Stimulated activated memory B cell treated with anti-CD40 and anti-IgM and Interleukin-4, amounts not matched to agents 10 μg/mL and 1 μg/mL and 100 μg/mL, for 72 hours (primary cell): ENCODE measurements at regions not wholly inside any gene's neighbourhood (a gene's known extent, or its start where the extent isn't known, plus 50 kb on each side); places are given as distances from the start of the nearest gene placed in this dataset.
A peak's percentile ranks its signal among the peaks of the same experiment; 100 is the strongest.
"Not testable (repeated sequence)": the region's sequence is repeated elsewhere in the genome, so short reads cannot be mapped to it uniquely, and the experiment has no call there.

Source experiments
- ATAC-seq: fragments of 150-1000 bp; cut with Tn5 transposase; 2 replicates; pipeline ENCODE4 v1.10.0; 2021
- H3K27ac Mint-ChIP-seq: one replicate; pipeline ENCODE4 v1.8.0; 2022; ENCODE audit warnings: mild to moderate bottlenecking, mixed read lengths
- H3K27me3 Mint-ChIP-seq: one replicate; pipeline ENCODE4 v1.8.0; 2022; ENCODE audit warnings: mixed read lengths
- H3K36me3 Mint-ChIP-seq: one replicate; pipeline ENCODE4 v1.8.0; 2022; ENCODE audit warnings: mixed read lengths
- H3K4me1 Mint-ChIP-seq: one replicate; pipeline ENCODE4 v1.8.0; 2022; ENCODE audit warnings: mixed read lengths
- H3K4me3 Mint-ChIP-seq: one replicate; pipeline ENCODE4 v1.8.0; 2022; ENCODE audit warnings: mild to moderate bottlenecking, moderate library complexity, mixed read lengths
- H3K9me3 Mint-ChIP-seq: one replicate; pipeline ENCODE4 v1.8.0; 2022; ENCODE audit warnings: mixed read lengths

DNA sequence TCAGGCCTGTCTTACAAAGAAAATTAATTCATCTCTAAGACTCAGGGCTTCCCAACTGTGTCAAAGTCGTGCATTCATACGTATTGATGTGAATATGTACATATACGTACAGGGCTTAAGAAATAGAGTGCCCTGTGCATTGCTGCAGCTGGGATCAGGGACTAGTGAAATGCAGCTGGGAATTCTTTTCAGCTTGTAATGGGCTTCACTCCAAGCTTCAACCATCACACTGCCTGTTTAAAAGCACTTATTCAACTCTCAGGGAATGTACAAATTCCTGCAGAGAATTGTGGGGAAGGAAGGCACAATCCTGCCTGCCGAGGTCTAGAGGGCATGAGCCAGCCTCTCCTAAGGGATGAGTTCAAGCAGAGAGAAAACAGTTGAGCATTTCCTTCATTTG, 59.6 kb upstream of the MAN2A1 start:
- H3K36me3 Mint-ChIP-seq = no peaks in the 10 kb centered on the region
- no peaks in the 10 kb centered on the region for H3K9me3 Mint-ChIP-seq
- no peak overlapping the region for H3K27ac Mint-ChIP-seq
- peaks cover 56% of the 10 kb centered on the region for H3K27me3 Mint-ChIP-seq
- no peak overlapping the region for H3K4me3 Mint-ChIP-seq
- ATAC-seq = no peak
- no peaks in the 10 kb centered on the region for H3K4me1 Mint-ChIP-seq

DNA sequence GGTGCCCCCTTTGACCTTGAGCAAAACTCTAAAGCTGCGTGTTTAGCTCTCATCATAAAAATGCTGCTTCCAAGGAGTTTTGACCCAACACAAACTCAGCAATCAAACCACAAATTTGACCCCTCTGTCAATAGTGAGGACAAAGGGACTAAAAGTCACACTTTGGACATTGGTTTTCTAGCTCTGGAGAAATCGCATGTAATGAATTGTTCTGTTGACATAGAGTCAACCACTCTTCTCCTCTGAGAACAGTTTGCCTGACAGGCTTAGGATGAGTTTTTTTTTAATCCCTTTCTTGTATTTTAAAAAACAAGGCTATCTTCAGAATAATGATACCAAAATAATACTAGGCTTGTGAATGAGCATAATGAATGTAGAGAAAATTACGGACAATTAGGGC, 61.1 kb upstream of the MAN2A1 start:
- no peaks in the 10 kb centered on the region for H3K36me3 Mint-ChIP-seq
- no peak overlapping the region for H3K4me3 Mint-ChIP-seq
- no peaks in the 10 kb centered on the region for H3K9me3 Mint-ChIP-seq
- H3K27me3 Mint-ChIP-seq = peaks cover 41% of the 10 kb centered on the region
- no peak for ATAC-seq
- H3K4me1 Mint-ChIP-seq = no peaks in the 10 kb centered on the region
- H3K27ac Mint-ChIP-seq = no peak overlapping the region

DNA sequence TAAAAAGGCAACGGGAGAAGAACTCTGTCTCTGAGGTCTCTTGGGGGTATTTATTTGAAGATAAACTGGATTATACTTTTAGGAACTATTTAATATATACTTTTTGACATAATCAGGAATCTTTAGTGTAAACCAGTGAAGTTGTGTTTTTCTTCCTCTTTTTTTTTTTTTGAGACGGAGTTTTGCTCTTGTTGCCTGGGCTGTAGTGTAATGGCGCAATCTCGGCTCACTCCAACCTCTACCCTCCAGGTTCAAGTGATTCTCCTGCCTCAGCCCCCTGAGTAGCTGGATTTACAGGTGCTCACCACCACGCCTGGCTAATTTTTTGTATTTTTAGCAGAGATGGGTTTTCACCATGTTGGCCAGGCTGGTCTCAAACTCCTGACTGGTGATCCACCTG, 68.5 kb upstream of the MAN2A1 start:
- not testable (repeated sequence) for H3K27me3 Mint-ChIP-seq, ATAC-seq, H3K4me3 Mint-ChIP-seq, H3K9me3 Mint-ChIP-seq, H3K27ac Mint-ChIP-seq, H3K36me3 Mint-ChIP-seq, H3K4me1 Mint-ChIP-seq

DNA sequence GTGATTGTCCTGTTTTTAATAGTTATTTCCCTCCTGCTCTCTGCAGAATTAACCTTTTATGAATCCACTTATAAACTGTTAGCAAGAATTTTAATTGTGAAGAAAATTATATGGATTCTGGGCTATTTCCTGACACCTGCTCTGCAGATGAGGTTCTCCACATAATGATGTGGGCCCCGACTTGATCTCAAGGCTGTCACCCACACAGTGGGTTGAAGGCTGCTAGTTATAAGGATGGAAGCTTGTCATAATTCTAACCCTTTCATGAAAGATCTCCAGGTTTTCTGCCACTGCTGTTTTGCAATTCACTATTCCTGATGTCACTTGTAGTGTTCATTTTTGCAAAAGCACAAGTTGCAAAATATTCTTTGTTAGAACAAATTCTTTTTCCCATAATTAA, 69.1 kb upstream of the MAN2A1 start:
- Mint-ChIP-seq H3K27me3 (no peaks in the 10 kb centered on the region), H3K27ac (no peak overlapping the region), H3K36me3 (no peaks in the 10 kb centered on the region), H3K4me1 (no peaks in the 10 kb centered on the region), H3K9me3 (no peaks in the 10 kb centered on the region), H3K4me3 (no peak overlapping the region)
- ATAC-seq = no peak

DNA sequence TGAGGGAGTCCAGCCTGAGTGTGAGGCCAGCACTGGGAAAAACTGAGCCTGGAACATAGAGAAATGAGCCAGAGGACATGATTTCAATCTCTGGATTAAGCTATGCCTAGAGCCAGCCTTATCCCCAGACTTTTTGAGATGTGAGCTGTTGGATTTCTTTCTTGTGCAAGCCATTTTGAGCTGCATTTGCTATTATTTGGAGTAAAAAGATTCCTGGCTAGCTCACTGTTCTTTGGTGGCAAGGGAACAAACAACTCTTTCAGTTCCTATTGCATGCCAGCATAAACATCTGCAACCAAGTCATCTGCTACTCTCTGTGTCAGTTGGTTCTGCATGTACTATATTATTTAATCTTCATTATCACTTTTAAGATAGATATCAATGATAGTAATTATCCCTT, 70.1 kb upstream of the MAN2A1 start:
- H3K9me3 Mint-ChIP-seq = no peaks in the 10 kb centered on the region
- no peak for ATAC-seq
- no peaks in the 10 kb centered on the region for H3K4me1 Mint-ChIP-seq
- H3K36me3 Mint-ChIP-seq = no peaks in the 10 kb centered on the region
- H3K27me3 Mint-ChIP-seq = no peaks in the 10 kb centered on the region
- no peak overlapping the region for H3K4me3 Mint-ChIP-seq
- no peak overlapping the region for H3K27ac Mint-ChIP-seq

DNA sequence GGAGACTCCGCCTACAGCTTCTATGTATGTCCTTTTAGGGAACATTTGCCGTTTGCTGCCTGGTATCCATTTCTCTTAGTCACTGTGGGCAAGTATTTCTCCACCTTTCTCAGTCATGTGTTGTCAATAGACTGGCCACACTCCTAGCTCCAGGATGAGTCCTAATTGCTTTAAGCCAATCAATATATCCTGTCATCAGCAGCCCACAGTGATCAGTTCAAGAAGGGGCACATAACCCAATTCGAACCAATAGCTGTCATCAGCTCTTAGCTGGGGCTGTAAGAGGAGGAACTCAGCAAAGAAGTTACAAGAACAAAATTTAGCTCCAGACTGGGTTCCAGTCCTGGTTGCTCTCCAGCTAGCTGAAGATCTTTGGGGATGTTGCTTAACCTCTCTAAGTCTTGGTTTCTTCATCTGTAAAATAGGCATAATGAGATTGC, 70.7 kb upstream of the MAN2A1 start:
- Mint-ChIP-seq H3K4me3 (no peak overlapping the region), H3K27me3 (no peaks in the 10 kb centered on the region), H3K9me3 (no peaks in the 10 kb centered on the region), H3K4me1 (no peaks in the 10 kb centered on the region), H3K27ac (no peak overlapping the region), H3K36me3 (no peaks in the 10 kb centered on the region)
- peak; percentile 13 for ATAC-seq

DNA sequence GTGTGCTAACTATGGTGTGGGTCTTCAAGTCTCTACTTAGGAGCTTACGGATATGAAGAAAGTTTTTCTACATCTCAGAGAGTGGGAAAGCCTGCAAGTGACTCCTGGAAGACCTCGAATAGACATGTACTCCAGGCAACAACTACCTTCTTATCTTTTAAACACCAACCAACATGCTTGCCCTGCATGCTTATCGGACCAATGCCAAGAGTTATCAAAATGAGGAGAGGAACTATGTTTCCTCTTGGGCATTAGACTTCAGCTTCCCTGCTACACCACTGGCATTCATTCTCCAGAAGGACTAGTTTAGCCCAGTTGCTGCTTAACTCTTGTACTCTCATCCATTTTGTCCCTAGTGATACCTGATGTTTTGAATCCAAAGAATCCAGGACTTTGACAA, 74.7 kb upstream of the MAN2A1 start:
- no peak overlapping the region for H3K27ac Mint-ChIP-seq
- H3K4me1 Mint-ChIP-seq = no peaks in the 10 kb centered on the region
- H3K36me3 Mint-ChIP-seq = no peaks in the 10 kb centered on the region
- no peak for ATAC-seq
- no peaks in the 10 kb centered on the region for H3K9me3 Mint-ChIP-seq
- H3K4me3 Mint-ChIP-seq = no peak overlapping the region
- no peaks in the 10 kb centered on the region for H3K27me3 Mint-ChIP-seq

DNA sequence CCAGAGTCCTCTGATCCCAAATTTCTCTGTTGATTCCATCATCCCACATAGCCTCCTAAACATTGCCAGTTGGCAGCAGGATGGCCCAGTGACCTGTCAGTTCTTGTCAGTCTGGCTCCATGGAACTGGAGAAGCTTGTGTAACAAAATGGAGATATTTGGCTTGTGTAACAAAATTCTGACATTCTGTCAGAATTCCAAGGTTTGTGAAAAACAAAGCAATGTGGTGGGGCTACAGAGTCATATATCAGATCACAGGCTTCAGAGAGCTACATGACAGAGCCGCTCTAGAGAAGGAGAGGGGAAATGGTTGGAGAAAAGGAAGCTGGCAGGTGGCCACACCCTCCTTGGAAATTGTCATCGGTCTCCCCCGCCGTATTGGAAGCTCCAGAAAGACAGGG, 75.4 kb upstream of the MAN2A1 start:
- H3K27me3 Mint-ChIP-seq = no peaks in the 10 kb centered on the region
- ATAC-seq = no peak
- no peaks in the 10 kb centered on the region for H3K4me1 Mint-ChIP-seq
- H3K4me3 Mint-ChIP-seq = no peak overlapping the region
- no peaks in the 10 kb centered on the region for H3K9me3 Mint-ChIP-seq
- no peaks in the 10 kb centered on the region for H3K36me3 Mint-ChIP-seq
- no peak overlapping the region for H3K27ac Mint-ChIP-seq

DNA sequence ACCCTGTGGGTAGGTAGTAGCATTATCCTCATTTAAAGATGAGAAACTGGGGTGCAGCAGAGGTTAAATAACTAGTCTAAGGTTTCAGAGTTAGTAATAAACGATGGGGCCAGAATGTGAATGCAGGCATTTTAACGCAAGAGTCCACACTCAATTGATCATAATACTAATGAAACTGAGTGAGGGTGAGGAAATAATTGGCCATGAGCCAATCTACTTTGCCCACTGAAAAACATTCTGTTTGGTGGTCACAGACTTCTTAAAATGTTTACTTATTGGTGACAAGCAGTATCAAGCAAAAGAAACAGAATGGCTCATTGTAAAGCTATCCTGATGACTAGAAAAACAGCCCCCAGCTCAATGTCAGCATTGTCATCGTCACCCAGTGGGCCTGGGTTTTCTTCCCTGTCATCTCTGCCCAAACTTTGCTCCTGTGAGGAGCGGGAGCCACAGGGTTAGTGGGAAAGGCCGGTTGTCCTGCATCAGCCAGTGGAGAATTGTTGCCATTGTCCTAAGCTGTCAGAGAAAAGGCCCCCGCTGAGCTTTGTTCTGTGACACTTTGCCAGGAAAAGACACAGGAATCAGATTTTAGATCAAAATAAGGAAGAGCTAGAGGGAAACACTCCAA, 77.3 kb upstream of the MAN2A1 start:
- Mint-ChIP-seq H3K4me3 (no peak overlapping the region), H3K36me3 (no peaks in the 10 kb centered on the region)
- ATAC-seq = no peak

DNA sequence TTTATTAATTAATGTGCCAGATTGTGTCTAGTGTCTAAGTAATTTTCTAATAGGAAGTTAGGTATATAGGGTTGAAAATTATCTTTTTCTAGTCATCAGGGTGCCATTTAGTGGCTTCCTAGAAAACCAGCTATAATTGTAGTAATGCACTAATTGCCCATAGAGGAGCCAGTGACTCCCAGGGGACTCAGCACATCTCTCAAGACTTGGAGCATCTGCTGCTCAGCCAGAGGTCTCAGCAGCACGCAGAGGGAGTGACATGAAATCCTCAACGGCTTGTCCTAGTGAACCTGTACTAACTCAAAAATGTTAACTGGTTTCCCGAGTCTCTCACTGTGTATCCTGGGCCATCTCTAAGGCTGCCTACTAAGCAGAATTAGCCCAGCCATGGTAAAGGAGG, 78.2 kb upstream of the MAN2A1 start:
- H3K27me3 Mint-ChIP-seq = no peaks in the 10 kb centered on the region
- H3K9me3 Mint-ChIP-seq = no peaks in the 10 kb centered on the region
- ATAC-seq = no peak
- H3K27ac Mint-ChIP-seq = no peak overlapping the region
- H3K4me3 Mint-ChIP-seq = no peak overlapping the region
- H3K36me3 Mint-ChIP-seq = no peaks in the 10 kb centered on the region
- no peaks in the 10 kb centered on the region for H3K4me1 Mint-ChIP-seq

More for the DNA sequence above, 77.3 kb upstream of the MAN2A1 start:
- no peak overlapping the region for H3K27ac Mint-ChIP-seq
- H3K4me1 Mint-ChIP-seq = no peaks in the 10 kb centered on the region
- H3K9me3 Mint-ChIP-seq = no peaks in the 10 kb centered on the region
- H3K27me3 Mint-ChIP-seq = no peaks in the 10 kb centered on the region

DNA sequence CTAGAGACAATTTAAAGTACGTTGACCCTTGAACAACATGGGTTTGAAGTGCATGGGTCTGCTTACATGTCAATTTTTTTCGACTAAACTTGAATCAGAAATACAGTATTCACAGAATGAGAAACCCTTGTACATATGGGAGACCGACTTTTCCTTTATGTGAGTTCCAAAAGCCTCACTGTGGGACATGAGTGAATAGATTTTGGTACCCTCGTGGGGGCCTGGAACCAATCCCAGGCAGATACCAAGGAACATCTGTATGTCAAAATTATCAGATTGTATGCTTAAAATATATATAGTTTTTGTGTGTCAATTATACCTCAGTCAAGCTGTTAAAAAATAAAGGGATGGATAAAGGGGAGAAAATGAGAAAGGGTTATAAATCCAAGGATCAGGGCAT, 78.7 kb upstream of the MAN2A1 start:
- H3K27ac Mint-ChIP-seq = no peak overlapping the region
- no peak for ATAC-seq
- no peak overlapping the region for H3K4me3 Mint-ChIP-seq
- no peaks in the 10 kb centered on the region for H3K9me3 Mint-ChIP-seq
- H3K36me3 Mint-ChIP-seq = no peaks in the 10 kb centered on the region
- no peaks in the 10 kb centered on the region for H3K27me3 Mint-ChIP-seq
- no peaks in the 10 kb centered on the region for H3K4me1 Mint-ChIP-seq

DNA sequence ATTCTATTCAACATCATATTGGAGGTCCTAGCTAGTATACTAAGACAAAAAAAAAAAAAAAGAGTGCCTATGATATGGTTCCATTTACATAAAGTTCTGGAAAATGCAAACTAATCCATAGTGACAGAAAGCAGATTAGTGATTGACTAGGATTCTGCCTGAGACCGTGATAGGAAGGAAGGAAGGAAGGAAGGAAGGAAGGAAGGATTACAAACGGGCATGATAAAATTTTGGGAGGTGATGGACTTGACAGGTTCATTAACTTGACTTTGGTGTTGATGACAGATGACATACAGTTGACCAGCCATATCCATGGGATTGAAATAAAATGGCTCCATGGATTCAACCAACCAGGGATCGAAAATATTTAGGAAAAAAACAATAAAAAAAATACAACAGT, 79.1 kb upstream of the MAN2A1 start:
- Mint-ChIP-seq H3K36me3 (no peaks in the 10 kb centered on the region), H3K27ac (no peak overlapping the region), H3K4me3 (no peak overlapping the region), H3K9me3 (no peaks in the 10 kb centered on the region), H3K27me3 (peaks cover 4% of the 10 kb centered on the region), H3K4me1 (no peaks in the 10 kb centered on the region)
- no peak for ATAC-seq

DNA sequence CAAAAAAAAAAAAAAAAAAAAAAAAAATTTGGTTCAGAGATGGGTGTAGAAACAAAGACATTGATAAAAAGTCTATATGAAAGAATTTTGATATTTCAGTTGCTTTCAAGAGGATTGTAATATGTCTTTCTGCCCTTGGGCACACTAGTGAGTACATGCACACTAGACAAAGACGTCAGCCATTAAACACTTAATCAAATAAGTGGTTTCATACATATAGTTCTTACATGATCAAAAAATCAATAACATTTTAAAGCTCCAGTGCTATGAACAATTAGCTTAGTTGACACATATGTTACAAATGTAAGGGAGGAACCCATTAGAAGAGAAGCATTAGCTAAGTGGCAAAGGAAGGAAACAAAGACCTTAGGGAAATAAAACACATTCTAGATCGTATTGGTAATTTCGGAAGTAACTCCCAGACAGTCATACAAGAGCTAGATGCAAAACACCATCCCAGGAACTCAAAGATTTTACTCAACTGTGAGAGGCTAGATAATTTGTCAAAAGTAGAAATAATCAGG, 84.5 kb upstream of the MAN2A1 start:
- Mint-ChIP-seq H3K27me3 (peaks cover 9% of the 10 kb centered on the region), H3K36me3 (no peaks in the 10 kb centered on the region), H3K4me3 (no peak overlapping the region), H3K9me3 (no peaks in the 10 kb centered on the region), H3K4me1 (no peaks in the 10 kb centered on the region), H3K27ac (no peak overlapping the region)
- ATAC-seq = no peak

DNA sequence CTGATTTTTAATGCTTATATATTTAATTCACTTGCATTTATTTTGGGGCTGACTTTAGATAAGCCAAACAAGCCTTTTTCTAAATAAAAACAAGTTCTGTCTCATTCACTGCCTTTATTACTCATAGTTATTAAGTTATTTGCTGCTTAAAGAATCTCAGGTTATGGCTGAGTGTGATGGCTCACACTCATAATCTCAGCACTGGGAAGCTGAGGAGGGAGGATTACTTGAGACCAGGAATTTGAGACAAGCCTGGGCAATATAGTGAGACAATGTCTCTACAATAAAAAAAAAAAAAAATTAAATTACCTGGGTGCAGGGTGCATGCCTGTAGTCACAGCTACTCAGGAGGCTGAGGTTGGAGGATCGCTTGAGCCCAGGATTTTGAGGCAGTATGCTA, 85.0 kb upstream of the MAN2A1 start:
- H3K4me1 Mint-ChIP-seq = no peaks in the 10 kb centered on the region
- no peaks in the 10 kb centered on the region for H3K36me3 Mint-ChIP-seq
- ATAC-seq = no peak
- H3K9me3 Mint-ChIP-seq = no peaks in the 10 kb centered on the region
- no peak overlapping the region for H3K4me3 Mint-ChIP-seq
- H3K27me3 Mint-ChIP-seq = peaks cover 9% of the 10 kb centered on the region
- no peak overlapping the region for H3K27ac Mint-ChIP-seq

DNA sequence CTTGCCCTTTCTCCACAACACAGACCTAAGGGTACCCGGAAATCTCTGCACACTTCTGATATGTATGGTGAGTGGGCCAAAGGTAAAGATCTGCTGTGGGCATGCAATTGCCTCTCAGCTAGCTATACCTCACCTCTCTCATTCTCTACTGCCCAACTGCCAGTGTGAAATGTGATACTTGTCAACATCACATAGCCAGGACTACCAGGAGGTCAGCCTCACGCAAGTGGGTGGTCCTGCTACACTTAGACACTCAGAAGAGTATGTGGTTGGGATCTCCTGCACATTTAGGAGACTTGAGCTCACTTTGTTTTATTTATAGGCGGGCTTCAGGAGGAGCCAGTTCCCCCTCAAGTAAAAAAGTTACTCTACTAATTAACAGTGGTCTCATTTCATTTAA, 88.0 kb upstream of the MAN2A1 start:
- Mint-ChIP-seq H3K4me1 (no peaks in the 10 kb centered on the region), H3K36me3 (no peaks in the 10 kb centered on the region), H3K27ac (no peak overlapping the region), H3K9me3 (no peaks in the 10 kb centered on the region), H3K27me3 (peaks cover 9% of the 10 kb centered on the region), H3K4me3 (no peak overlapping the region)
- no peak for ATAC-seq

DNA sequence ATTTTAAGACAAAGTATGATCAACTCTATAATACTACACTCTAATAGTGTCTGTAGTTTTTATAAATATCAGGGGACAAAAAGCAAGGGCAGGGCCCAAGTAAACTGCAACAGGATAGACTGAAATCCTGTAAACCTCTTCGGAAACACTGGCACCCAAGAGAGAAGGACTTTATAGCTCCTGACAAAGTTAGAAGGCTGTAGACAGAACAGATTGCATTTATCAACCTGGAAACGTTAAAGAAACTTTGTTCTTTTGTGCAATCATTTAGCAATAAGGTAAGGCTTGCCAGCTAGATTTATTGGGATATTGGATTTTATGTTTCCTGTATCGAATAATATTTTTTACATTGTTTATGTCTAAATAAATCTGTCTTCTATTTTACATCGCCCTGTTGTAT, 91.8 kb upstream of the MAN2A1 start:
- Mint-ChIP-seq H3K9me3 (no peaks in the 10 kb centered on the region), H3K36me3 (no peaks in the 10 kb centered on the region), H3K4me3 (no peak overlapping the region), H3K27me3 (no peaks in the 10 kb centered on the region), H3K4me1 (no peaks in the 10 kb centered on the region), H3K27ac (no peak overlapping the region)
- ATAC-seq = no peak

DNA sequence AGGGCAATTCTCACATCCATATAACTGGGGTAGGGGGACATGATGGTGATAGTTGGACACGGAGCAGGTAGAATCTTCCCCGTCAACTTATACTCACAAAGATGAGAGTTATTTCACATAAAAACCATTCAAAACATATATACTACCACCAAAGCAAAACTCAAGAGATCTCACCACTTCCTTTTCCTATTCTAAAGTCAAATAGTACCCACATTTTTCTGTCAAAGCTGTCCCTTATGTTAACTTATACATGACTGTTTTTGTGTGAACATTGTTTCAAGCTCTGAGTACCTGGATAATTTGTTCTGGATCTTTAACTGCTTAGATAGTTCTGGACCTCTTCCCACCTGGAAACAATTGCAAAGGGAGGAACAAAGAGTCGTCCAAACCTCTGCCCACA, 95.5 kb upstream of the MAN2A1 start:
- Mint-ChIP-seq H3K27ac (no peak overlapping the region), H3K9me3 (no peaks in the 10 kb centered on the region), H3K27me3 (no peaks in the 10 kb centered on the region), H3K4me1 (no peaks in the 10 kb centered on the region), H3K4me3 (no peak overlapping the region), H3K36me3 (no peaks in the 10 kb centered on the region)
- no peak for ATAC-seq
